GM18909 (cell line): ENCODE measurements at regions not wholly inside any gene's neighbourhood (a gene's known extent, or its start where the extent isn't known, plus 50 kb on each side); places are given as distances from the start of the nearest gene placed in this dataset.
"Not testable (repeated sequence)": the region's sequence is repeated elsewhere in the genome, so short reads cannot be mapped to it uniquely, and the experiment has no call there.

Experiments
- ATAC-seq: cut with Tn5 transposase; IDR thresholded peaks from one replicate; pipeline ENCODE4 v1.9.1; 2021; ENCODE audit warnings: mild to moderate bottlenecking; ENCODE audit not compliant: unreplicated experiment, poor library complexity

- ATAC-seq, result no peak
Observed at GRCh38 chr11:25741886-25742285, 590.0 kb upstream of the ANO3 start.

DNA sequence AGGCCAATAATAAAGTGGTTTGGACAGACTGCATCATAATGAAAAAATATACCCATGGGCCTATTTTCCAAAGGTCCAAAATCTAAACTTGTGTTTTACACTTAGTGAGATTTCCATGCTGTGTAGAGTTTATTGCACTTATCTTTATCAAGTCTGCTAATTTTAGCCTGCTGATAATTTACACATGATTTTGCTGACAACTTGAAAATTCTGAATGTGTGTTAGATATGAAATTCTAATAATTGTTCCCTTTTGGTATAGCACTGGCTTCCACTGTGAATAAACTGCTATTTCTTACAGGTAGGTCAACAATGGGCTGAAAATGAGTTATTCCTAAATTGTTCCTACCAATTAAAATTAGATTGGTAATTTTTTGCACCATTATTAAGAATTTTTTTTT, 589.1 kb upstream of the ANO3 start:
- no peak for ATAC-seq

DNA sequence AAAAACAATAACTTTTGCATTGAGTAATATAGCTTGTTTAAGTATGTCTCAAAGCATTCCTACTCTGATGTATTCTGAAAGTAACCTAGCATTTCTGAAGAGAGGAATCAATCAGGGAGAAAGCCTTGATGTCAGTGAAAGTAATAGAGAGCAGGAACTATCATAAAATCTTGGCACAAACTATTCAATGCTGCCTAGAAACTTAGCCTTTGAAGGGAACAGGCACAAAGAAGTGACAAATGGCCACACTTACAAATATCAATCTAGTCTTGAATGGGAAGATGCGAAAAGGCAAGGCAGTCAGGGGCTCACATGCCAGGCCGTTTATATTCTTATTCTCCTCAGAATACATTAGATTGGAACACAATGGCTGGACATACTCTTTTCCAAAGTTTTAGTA, 576.5 kb upstream of the ANO3 start:
- ATAC-seq, result no peak

DNA sequence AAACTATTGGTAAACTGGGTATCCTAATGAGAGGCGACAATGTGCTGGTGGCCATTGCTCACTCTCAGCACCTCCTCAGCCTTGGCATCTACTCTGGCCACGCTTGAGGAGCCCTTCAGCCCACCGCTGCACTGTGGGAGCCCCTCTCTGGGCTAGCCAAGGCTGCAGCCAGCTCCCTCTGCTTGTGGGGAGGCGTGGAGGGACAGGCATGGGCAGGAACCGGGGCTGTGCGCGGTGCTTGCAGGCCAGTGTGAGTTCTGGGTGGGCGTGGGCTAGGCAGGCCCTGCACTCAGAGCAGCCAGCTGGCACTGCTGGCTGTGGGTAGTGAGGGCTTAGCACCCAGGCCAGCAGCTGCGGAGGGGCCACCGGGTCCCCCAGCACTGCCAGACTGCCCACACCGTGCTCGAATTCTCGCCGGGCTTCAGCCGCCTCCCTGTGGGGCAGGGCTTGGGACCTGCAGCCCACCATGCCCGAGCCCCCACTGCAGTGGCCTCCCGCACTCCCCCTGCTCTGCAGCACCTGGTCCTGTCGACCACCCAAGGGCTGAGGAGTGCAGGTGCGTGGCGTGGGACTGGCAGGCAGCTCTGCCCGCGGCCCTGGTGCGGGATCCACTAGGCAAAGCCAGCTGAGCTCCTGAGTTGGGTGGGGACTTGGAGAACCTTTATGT, 575.9 kb upstream of the ANO3 start:
- ATAC-seq, result no peak

DNA sequence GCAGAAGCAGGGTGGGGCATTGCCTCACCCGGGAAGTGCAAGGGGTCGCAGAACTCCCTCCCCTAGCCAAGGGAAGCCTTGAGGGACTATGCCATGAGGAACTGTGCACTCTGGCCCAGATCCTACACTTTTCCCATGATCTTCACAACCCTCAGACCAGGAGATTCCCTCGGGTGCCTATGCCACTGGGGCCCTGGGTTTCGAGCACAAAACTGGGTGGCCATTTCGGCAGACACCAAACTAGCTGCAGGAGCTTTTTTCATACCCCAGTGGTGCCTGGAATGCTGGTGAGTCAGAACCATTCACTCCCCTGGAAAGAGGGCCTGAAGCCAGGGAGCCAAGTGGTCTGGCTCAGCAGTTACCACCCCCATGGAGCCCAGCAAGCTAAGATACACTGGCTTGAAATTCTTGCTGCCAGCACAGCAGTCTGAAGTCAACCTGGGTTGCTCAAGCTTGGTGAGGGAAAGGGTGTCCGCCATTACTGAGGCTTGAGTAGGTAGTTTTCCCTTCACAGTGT, 573.7 kb upstream of the ANO3 start:
- no peak for ATAC-seq

DNA sequence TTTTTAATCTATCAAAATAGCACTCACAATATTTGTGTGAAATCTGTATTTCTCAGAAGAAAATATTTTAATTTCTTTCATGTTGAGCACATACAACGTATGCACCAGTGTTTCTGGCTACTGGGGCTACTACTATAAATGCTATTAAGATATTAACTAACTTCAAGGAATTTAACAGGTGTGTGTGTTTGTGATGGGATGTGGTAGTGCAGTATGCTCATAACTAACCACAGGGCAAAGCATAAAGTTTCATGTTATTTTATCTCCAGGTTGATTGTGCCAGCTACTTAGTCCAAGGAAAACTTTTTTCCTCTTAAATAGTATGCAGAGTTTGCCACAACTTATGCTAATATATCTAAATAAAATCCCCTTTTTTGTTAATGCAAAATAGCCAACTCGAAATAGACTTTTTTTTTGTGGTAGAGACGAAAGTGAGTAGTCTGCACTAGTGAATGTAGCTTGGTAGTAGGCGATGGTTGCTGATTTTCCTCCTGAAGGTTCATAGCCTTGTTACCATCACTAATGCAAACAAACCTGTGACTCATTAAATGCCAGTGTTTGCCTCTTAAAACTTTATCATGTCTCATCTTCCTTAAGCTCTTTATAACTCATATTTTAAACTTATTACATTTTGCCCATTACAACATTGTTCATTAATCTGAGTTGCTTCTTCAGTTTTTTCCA, 565.5 kb upstream of the ANO3 start:
- no peak for ATAC-seq

DNA sequence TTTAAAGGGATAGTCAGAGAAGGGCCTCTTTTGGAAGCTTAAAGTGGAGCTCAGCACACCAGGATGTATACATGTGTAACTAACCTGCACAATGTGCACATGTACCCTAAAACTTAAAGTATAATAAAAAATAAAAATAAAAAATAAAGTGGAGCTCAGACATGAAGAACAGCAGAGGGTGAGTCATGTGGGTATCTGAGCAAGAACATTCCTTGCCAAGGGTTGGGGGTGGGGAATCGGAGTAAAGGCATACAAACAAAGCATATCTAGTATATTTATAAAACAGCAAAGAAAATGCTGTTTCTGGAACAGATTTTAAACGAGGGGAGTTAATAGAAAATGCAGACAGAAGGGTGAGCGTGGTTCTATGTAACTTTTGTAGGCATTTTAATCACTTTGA, 562.6 kb upstream of the ANO3 start:
- no peak for ATAC-seq

DNA sequence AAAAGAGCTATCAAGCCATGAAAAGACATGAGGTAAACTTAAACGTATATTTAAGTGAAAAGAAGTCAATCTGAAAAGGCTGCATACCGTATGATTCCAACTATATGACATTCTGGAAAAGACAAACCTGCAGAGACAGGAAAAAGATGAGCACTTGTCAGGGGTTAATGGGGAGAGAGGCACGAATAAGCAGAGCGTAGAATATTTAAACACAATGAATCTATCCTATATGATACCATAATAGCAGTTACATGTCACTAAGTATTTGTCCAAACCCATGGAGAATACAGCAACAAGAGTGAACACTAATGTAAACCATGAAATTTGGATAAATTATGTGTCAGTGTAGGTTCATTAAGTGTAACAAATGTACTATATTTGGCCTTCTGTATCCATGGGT, 560.3 kb upstream of the ANO3 start:
- ATAC-seq, result no peak

- ATAC-seq, result no peak
Observed at GRCh38 chr11:25775603-25776002, 556.3 kb upstream of the ANO3 start.

- no peak for ATAC-seq
Observed at GRCh38 chr11:25776238-25776637, 555.7 kb upstream of the ANO3 start.

GRCh38 chr11:25777343-25777742, 554.6 kb upstream of the ANO3 start:
- no peak for ATAC-seq

GRCh38 chr11:25779033-25779432, 552.9 kb upstream of the ANO3 start:
- ATAC-seq, result no peak

DNA sequence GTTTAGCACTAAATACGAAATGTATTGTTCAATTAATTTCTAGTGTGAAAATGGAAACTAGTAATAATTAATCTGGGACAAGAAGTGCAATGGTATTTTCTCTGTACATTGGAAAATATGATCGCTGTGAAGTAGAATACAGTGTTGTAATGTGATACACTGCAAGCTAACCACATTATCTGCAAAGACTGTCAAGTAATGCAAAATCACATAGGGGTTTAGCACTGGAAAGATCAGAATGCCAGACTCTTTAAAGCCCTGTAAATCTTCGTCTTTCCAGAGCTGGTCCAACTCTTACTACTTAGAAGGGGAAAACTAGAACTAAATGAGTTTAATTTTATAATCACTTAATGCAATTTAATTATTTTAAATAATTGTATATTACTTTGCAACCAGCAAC, 544.5 kb upstream of the ANO3 start:
- ATAC-seq, result no peak

DNA sequence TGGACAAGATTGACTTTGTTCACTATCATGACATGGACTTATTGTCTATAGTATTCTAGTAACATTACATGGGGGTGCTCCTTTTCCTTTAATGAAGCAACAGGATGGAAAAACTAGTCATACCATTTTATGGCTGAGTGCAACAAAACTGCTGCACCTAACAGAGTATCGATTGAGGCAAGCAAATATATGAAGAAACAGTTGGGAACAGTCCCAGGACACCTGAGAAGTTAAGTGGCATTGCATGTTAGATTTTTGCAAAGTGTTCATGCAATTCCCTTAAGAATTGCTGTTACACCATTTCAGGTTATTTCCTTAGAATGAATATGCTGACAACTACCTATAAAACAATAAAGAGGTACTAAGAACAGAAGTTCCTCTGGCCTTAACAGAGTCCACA, 541.5 kb upstream of the ANO3 start:
- no peak for ATAC-seq

GRCh38 chr11:25793637-25794036, 538.3 kb upstream of the ANO3 start:
- no peak for ATAC-seq

GRCh38 chr11:25794804-25795203, 537.1 kb upstream of the ANO3 start:
- ATAC-seq, result no peak

DNA sequence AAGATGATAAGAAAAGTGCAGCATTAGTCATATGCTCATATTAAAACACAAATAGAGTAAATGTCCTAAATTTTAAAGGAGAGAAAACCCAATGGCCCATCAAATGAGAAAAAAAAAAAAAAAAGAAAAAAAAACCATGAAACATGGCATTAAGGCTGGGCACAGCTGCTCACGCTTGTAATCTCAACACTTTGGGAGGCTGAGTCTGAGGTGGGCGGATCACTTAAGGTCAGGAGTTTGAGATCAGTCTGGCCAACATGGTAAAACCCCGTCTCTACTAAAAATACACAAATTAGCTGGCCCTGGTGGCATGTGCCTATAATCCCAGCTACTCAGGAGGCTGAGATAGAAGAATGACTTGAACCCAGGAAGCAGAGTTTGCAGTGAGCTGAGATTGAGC, 515.5 kb upstream of the ANO3 start:
- ATAC-seq, result no peak

DNA sequence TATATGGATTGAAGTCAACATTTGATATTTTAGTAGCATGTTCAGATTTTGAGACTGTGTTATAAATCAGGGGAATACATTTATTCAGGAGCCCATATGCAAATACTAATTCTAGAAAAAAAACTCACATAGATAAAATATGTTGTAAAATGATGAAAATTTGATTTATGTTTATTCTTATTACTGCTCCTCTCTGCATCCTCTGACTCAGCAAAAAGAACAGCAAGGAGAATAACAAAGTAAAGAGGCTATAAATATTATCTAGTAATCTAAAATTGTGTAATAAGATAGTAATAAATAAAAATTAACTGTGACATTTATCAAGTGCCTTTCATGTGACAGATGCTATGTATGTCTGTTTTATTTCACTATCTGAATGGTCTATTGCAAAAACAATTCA, 507.2 kb upstream of the ANO3 start:
- ATAC-seq, result no peak

DNA sequence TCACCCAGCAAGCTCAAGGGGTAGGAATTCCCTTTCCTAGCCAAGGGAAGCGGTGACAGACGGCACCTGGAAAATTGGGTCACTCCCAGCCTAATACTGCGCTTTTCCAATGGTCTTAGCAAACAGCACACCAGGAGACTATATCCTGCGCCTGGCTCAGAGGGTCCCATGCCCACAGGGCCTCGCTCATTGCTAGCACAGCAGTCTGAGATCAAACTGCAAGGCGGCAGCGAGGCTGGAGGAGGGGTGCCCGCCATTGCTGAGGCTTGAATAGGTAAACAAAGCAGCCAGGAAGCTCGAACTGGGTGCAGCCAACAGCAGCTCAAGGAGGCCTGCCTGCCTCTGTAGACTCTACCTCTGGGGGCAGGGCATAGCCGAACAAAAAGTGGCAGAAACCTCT, 500.4 kb upstream of the ANO3 start:
- ATAC-seq, result not testable (repeated sequence)

DNA sequence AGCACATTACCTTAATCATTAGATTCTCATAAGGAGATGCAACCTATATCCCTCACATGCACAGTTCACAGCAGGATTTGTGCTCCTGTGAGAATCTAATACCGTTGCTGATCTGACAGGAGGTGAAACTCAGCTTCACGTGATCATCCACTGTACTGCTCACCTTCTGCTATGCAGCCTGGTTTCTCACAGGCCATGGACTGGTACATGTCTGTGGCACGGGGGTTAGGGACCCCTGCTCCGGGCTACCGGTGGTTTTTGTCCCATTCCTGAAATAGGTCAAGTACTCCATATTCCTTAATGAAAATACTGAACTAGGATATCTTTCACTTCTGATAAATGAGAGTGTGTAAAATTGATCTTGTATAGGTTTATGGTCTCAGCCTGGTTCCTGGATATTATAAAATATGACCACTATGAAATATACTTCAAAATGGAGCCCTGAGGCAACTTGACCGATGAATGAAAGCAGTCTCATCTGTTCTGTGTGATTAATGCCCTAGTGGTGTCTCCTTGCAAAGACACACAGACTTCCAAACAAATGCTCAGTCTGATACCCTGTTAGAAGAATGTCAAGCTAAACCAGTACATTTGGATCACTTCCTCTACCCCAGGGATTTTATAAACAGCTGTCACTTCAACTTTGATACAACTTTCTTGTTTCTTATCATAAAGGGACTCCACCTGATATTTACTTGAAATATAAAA, 492.9 kb upstream of the ANO3 start:
- no peak for ATAC-seq

GRCh38 chr11:25844811-25845210, 487.1 kb upstream of the ANO3 start:
- no peak for ATAC-seq
